NCI-H2171 treated with DMSO at 0.1 percent for 48 hours (cell line): ENCODE measurements at regions not wholly inside any gene's neighbourhood (a gene's known extent, or its start where the extent isn't known, plus 50 kb on each side); places are given as distances from the start of the nearest gene placed in this dataset.
"Not testable (repeated sequence)": the region's sequence is repeated elsewhere in the genome, so short reads cannot be mapped to it uniquely, and the experiment has no call there.

ENCODE experiments used
- DNase-seq: peaks from one replicate; lab custom pipeline; 2025; lab: John Stamatoyannopoulos, UW

DNA sequence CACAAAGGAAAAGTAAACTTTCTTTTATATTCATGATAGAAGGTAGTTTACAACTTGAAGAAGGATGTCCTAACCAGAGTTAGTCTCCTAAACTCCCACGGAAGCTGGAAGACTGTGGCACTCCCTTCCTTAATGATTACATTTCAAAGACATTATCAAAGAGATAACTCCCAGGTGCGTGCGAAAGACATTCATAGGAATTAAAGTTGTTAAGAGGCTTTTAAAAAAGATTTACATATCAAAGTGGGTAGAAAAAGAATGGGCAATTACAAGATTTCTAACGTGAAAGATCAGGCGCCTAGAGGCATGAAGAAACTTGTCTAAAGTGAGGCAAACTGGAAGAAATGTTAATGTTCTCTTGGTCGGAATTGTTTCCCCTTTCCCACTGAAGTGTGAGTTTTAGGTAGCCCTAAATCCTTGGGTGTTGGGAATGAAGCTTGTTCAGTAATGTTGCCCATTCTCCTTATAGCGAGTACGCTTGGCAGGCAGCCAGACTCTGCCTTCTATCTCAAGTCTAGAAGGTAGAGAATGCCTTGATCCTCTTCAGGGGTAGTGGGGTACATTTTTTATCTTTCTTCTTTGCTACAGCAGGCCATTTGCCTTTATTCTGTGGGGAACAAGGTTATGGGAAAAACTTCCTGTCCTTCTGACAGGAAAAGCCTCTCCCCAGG is 642.0 kb downstream of the SLC6A15 start:
- DNase-seq, result no peak

DNA sequence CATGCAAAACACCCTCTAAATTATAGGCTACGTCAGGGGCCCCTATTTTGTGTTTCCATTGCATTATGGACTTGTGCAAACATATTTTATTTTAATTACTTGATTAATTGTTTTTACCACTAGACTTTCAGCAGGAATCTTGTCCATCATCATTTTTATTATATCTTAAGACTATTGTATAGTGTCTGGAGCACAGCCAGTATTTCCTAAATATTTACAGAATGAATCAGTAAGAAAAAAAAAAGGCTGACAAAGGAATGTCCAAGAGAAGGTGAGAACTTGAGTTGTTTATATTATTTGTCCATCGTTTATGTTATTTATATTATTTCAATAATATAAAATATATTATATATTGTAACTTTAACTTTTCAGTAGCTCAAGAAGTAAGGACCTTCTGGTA is 664.7 kb downstream of the SLC6A15 start:
- no peak for DNase-seq

DNA sequence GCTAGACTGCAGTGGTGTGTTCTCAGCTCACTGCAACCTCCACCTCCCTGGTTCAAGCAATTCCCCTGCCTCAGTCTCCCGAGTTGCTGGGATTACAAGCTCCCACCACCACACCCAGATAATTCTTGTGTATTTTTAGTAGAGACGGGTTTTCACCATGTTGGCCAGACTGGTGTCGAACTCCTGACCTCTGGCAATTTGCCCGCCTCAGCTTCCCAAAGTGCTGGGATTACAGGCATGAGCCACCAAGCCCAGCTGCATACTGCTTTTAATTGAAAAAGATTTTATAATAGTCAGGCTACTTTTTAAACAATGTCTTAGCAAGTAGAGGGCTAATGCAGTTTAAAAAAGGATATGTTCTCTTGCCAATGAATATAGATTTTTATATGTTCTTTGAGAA is 668.9 kb downstream of the SLC6A15 start:
- DNase-seq, result no peak

DNA sequence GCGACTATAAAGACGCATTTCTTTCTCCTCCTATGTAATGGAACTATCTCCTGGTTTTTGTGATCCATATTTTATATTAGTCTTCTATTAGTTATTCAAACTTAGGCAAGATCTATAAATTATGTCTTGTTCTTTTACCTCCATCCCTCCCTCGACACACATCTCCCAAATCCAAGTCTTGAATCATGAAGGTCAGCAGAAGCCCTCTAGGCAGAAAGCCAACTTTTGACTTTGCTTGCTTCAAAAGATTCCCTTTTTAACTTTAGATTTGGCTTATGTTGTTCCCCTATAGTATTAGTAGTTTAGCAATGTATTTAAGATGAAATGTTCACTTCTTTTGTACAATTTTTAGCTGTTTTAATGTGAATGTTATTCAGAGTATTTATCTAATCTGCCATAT is 689.8 kb downstream of the SLC6A15 start:
- no peak for DNase-seq

DNA sequence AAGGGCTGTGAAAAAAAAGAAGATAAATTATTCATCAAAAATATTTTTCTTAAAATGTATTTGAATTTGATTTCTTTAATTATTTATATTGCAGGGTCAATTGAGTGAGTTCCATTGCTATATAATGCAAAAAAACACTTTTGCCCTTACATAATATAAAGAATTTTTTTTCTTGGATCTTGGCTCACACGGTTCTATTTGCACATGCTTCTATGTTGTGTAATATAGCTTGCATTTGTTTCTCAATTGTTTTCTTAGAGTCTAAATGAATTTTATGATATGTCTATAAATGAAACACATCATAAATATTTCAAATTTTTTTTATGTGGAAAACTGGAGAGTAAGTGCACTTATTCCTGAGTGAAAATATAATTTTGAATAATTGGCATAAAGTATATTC is 694.2 kb downstream of the SLC6A15 start:
- no peak for DNase-seq

DNA sequence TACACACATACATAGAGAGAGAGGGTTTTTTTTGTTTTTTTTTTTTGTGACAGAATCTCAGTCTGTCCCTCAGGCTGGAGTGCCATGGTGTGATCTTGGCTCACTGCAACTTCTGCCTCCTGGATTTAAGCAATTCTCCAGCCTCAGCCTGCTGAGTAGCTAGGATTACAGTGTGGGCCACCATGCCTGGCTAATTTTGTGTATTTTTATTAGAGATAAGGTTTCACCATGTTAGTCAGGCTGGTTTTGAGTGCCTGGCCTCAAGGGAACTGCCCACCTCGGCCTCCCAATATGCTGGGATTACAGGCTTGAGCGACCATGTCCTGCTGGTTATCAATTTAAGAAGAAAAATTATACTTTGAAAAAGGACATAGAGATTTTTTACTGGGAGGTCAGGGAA is 710.6 kb downstream of the SLC6A15 start:
- DNase-seq, result peak; percentile 90

DNA sequence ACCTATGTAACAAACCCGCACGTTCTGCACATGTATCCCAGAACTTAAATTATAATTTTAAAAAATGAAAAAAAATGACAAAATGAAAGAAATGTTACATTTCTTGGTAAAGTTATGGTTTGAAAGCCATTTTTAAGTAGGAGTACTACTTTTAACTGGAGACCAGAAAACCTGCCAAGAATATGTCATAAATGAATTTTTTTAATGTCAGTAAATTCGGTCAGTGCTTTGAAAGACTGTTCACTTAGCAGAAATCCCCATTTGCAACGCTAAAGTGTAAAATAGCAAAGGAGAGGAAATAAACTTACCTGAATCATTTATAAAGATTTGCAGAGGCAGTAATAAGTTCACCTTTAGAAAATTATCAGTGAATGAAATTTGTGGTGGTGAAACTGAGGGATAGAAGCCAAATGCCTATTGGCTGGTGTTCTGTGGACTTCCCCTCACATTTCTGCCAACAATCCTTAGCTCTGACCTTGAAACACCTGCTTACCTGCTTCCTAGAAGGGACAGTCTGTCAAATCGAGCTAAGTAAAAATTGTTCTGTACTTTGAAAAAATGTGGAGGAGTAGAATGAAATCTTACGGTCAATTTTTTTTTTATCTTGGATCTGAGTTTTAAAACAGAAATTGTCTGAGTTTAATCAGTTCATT is 714.2 kb downstream of the SLC6A15 start:
- peak; percentile 30 for DNase-seq

DNA sequence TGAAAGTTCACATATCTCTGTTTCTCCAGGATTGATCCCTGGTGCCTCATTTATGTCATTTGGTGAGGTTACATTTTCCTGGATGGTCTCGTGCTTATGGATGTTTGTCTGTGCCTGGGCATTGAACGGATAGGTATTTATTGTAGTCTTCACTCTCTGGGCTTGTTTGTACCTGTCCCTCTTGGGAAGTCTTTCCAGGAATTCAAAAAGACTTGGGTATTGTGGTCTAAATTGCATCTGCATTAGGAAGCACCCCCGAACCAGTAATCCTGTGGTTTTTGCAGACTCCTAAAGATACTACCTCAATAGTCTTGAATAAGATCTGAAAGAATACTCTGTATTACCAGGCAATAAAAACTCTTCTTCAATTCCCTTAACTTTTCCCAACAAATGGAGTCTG is 720.8 kb downstream of the SLC6A15 start:
- no peak for DNase-seq

DNA sequence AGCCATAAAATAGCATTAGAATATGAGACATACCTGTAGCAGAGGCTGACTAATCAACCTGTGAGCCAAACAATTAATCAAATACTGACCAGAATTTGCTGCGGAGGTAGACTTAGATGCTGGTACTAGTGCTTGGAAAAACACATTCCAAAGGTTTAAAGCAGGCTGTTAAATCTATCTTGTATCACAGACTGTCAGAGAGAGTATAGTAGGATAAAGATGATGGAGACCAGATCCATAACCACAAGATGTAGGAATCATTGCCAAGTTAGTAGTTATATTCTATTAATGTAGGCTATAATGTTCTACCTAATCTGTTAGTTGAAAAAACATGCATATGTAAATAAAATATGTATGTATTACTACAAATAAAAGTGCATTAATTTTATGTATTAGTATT is 726.2 kb downstream of the SLC6A15 start:
- DNase-seq, result no peak

DNA sequence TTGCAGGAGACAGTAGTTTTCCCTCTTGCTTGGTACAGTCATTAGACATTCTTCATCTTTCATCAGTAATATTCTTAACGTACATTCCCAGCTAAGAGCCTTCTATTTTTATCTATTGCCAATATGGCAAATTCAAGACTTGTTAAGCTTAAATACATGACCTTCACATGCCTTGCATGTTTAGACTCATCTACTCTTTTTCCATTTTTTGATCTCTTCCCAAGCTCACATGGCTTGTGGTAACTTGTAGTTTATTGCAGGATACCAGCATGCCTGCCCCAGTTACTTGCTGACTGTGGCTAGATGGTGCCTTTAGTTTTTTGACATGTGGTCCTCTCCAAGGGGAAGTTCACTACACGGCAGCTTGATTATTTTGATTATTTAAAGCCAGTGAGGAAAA is 729.0 kb downstream of the SLC6A15 start:
- DNase-seq, result no peak

DNA sequence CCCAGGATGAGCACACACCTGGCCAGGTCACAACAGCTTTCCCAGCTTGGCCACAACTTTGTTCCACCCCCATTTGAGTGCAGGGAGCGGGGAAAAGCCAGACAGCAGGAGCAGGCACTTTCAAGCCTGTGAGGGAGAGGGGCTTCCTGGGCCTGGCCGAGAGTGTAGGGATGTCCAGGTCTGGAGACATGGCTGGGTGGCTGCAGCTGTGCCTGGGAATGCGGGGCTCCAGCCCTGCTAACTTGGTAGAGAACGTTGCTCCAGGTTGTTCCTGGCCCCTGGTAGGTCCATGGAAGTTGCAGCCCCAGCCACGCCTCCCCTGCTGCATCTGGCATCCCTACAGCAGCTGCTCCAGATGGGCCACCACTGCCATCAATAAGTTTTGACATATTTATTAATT is 738.5 kb downstream of the SLC6A15 start:
- DNase-seq, result no peak

DNA sequence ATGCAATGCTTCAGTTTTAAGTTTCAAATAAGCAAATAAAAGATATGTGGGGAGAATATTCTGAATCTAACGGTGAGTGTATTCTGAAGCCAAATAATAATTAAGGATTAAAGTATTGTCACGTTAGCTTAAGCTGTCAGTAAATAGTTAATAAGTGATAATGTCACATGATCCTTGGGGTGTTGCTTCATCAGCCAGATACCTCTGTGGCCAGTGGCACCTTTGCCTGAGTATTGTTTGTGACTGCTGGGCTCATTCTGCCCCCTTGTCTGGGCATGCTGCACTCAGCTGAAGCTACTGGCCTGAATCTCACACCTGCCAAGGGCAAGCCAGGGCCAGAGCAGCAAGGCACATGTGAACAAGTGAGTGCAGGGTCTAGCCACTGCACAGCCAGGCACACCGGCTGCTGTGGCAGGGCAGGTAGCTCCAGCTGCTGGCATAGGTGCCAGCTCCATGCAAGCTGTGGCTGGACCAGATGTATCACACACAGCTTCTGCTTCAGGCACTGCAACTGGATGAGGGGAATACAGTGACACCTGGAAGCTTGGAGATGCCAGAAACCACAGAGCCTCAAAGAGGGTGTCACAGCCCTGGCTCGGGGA is 739.7 kb downstream of the SLC6A15 start:
- no peak for DNase-seq

DNA sequence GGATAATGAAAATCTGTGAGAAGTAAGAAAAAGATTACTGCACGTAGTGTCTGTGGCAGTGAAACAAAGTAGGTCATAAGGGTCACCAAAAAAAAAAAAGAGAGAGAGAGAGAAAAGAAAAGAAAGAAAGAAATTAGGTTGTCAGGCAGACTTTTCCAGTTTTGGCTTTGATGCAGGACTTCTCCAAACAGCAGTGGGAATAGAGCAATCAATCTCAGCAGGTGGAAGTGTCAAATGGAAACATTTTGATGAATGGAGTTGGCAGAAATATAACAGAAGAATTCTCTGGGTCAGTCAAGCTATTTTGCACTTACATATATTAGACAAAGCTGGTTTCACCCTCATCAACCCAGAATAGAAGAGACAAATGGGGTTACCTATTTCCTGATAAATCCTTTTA is 745.8 kb downstream of the SLC6A15 start:
- DNase-seq, result no peak

DNA sequence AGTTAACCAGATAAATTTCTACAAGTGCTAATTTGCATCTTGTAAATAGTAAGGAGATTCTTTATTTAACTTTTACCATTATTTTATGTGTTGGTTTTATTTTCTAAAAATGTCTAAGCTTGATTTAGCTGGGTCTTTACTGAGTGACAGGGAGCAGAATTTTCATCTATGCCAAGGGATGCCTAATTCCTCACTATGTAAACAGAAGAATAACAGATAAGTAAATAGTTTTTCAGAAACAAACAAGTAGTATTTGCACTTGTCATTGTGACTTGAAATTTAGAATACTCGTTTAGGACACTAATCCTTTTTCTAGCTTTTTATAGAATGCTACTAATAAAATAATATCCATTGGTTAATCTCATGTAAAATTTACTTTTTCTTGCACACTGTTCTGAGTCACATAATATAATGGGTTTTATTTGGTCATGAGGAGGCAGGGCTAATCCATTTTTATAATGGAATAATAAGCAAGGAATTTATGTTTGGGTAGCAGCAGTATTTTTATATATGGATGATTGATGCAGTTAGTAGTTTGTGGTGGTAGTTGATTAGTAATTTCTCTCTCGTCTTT is 746.5 kb downstream of the SLC6A15 start:
- no peak for DNase-seq

DNA sequence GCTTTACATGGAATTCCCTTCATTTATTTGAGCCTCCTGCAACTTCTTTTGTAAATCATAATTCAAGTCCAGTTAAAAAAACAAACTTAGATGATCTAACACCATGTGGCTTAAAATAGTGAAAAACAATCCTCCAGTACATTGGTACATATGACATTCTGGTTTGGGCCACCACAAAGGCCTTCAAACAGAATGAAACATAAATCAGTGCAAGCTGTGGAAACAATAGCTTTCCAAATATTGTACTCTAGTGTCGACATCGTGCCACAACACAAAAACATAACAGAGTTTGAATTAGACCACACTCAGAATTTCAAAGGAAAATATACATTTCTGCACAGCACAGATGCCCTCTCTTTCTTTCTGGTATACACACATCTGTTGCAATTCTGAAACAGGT is 751.3 kb downstream of the SLC6A15 start:
- DNase-seq, result peak; percentile 28

DNA sequence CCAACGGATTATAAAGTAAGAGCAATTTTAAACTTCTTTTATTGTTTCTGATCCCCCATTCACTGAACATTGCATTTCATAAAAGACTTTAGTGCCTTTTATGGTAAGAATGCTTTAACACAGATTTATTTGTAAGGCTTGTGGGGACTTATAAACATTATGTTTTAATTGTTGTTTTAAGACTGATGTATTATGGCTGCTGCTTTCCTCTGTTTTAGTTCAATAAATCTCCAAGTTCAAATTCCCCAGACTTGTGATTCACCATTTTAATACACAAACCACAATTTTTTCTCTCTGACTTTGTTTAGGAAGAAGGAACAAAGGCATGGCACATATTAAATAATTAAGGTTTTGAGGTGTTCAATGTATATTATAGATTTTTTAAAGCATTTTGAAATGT is 753.3 kb downstream of the SLC6A15 start:
- DNase-seq, result no peak

DNA sequence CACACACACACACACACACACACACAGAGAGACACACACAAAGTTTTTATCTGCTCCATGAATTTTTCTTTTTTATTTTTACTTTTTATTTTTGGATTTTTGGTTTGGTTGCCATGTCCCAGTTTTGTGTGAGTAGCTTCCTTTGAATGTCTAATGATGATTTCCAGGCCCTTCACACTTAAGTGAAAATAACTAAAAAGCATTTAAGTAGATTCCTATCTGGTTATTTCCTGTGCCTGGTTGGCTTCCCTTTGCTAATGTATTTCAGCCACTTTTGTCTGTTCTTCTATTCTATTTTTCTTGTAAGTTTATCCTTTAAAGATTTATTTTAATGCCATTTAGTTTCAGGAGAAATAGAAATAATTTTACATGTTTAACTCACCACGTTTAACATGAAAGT is 755.4 kb downstream of the SLC6A15 start:
- DNase-seq, result no peak

DNA sequence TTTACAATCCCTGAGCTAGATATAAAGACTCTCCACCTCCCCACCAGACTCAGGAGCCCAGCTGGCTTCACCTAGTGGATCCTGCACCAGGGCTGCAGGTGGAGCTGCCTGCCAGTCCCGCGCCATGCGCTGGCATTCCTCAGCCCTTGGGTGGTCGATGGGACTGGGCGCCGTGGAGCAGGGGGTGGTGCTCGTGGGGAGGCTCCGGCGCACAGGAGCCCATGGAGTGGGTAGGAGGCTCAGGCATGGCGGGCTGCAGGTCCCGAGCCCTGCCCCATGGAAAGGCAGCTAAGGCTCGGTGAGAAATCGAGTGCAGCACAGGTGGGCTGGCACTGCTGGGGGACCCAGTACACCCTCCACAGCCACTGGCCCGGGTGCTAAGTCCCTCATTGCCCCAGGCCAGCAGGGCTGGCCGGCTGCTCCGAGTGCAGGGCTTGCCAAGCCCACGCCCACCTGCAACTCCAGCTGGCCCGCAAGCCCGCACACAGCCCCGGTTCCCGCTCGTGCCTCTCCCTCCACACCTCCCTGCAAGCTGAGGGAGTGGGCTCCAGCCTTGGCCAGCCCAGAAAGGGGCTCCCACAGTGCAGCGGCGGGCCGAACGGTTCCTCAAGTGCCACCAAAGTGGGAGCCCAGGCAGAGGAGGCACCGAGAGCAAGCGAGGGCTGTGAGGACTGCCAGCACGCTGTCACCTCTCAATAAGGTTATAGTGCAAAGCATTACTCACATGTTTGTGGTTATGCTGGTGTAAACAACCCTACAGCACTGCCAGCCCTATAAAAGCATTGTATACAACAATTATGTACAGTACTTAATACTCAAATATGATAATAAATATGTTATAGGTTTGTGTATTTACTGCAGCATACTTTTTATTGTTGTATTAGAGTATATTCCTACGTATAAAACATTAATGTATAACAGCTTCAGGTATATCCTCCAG is 757.3 kb downstream of the SLC6A15 start:
- not testable (repeated sequence) for DNase-seq

DNA sequence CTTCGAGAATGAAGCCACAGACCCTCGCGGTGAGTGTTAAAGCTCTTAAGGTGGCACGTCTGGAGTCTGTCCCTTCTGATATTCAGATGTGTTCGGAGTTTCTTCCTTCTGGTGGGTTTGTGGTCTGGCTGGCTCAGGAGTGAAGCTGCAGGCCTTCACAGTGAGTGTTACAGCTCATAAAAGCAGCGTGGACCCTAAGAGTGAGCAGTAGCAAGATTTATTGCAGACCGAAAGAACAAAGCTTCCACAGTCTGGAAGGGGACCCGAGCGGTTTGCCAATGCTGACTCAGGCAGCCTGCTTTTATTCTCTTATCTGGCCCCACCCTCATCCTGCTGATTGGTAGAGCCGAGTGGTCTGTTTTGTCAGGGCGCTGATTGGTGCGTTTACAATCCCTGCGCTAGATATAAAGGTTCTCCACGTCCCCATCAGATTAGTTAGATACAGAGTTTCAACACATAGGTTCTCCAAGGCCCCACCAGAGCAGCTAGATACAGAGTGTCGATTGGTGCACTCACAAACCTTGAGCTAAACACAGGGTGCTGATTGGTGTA is 758.1 kb downstream of the SLC6A15 start:
- DNase-seq, result not testable (repeated sequence)

DNA sequence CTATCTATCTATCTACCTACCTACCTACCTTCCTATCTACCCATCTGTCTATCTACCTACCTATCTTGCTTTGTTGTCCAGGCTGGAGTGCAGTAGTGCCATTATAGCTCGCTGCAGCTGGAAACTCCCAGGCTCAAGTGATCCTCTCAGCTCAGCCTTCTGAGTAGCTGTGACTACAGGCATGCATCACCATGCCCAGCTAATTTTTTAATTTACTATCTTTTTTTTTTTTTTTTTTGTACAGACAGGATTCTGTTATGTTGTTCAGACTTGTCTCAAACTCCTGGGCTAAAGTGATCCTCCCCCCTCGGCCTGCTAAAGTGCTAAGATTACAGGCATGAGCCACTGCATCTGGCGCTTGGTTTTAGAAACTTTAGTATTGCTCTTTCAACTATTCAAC is 762.4 kb downstream of the SLC6A15 start:
- DNase-seq, result peak; percentile 89

DNA sequence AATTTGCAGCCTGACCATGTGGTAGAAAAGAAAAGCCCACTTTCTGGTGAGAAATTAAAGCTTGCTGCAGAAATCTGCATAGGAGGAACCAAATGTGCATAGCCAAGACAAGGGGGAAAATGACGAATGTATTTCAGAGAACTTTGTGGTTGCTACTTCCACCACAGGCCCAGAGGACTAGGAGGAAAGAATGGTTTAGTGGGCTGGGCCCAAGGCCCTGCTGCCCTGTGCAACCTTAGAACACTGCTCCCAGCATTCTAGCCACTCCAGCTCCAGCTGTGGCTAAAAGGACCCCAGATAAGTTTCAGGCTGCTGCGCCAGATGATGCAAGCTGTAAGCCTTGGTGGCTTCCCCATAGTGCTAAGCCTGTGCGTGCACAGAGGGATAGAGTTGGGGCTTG is 764.3 kb downstream of the SLC6A15 start:
- no peak for DNase-seq

DNA sequence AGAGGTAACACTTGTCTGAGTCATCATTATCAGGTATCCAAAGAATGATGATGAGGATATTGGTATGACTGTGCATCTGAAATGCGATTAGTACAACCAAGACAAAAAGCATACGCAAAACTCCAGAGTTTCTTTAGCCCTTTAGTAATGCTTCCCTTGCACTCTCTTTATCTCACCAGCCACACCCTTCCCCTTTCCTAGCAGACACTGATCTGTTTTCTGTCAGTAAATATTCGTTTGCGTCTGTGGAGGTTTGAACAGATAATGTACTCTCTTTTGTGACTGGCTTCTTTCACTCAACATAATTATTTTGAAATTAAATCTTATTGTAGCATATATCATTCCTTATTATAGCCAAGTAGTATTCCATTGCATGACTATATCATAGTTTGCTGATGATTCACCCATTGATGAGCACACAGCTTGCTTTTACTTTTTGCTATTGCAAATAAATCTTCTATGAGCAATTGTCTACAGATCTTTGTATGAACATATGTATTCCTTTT is 775.7 kb downstream of the SLC6A15 start:
- no peak for DNase-seq
